ENCODE measurements at regions not wholly inside any gene's neighbourhood (a gene's known extent, or its start where the extent isn't known, plus 50 kb on each side); places are given as distances from the start of the nearest gene placed in this dataset.

DNA sequence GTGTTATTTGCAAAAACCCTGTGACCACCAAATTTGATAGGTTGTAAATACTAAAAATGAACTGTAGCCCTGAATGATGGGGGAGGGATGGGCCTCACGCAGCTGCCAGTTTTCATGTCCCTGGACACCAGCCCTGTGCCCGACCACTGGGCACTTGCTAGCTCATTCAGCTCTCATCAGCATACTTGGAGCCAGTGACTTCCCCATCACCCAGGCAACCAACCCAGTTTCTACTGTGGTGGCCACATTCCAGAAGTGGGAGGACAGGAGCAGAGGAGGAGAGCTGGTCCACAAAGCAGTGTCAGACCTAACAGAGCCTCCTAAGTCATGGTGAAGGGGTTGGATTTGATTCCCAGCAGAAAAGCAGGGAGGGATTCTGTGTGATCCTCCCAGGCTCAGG is 128.2 kb downstream of the CPEB2 start:
- Histone ChIP-seq H2AFZ (no peak overlapping the region), H3K4me1 (ENCODE audit: insufficient read depth) (no peaks in the 10 kb centered on the region), H3K27me3 (ENCODE audit: insufficient read depth) (no peaks in the 10 kb centered on the region), H4K20me1 (replicated peaks; ENCODE audit: insufficient read depth) (no peaks in the 10 kb centered on the region), H3K4me3 (no peak overlapping the region), H3K36me3 (ENCODE audit: insufficient read depth) (no peaks in the 10 kb centered on the region), H3K9me2 (ENCODE audit: insufficient read depth) (0 out of 2 replicates have a peak, but pooled peaks cover 12% of the 10 kb centered on the region), H3F3A (replicated peaks; ENCODE audit: low read depth) (no peaks in the 10 kb centered on the region), H3K27ac (ENCODE audit: low read depth) (no peak overlapping the region), H3K4me2 (no peak overlapping the region), H3K79me2 (replicated peaks; ENCODE audit: insufficient read depth) (no peaks in the 10 kb centered on the region)
- no peak for DNase-seq (ENCODE audit: low spot score)
- TF ChIP-seq POLR2AphosphoS5 (IDR thresholded peaks at IDR 0.05; ENCODE audit: low read depth) (no peak), CREB1 (CRISPR knock-in tag; IDR thresholded peaks at IDR 0.05; ENCODE audit: low read depth) (no peak), EZH2 (IDR thresholded peaks at IDR 0.05; ENCODE audit: low read depth, unreplicated experiment) (no peak), STAT1 (IDR thresholded peaks at IDR 0.05; ENCODE audit: unreplicated experiment) (no peak), NANOG (IDR thresholded peaks at IDR 0.05; ENCODE audit: borderline replicate concordance) (no peak), ZNF114 (CRISPR knock-in tag; IDR thresholded peaks at IDR 0.05) (no peak), ZNF331 (CRISPR knock-in tag; IDR thresholded peaks at IDR 0.05; ENCODE audit: low read depth) (no peak), JUNB (IDR thresholded peaks at IDR 0.05; ENCODE audit: unreplicated experiment) (no peak), EZH2phosphoT487 (IDR thresholded peaks at IDR 0.05; ENCODE audit: unreplicated experiment) (no peak)
- TF ChIP-seq, protein P1, sequence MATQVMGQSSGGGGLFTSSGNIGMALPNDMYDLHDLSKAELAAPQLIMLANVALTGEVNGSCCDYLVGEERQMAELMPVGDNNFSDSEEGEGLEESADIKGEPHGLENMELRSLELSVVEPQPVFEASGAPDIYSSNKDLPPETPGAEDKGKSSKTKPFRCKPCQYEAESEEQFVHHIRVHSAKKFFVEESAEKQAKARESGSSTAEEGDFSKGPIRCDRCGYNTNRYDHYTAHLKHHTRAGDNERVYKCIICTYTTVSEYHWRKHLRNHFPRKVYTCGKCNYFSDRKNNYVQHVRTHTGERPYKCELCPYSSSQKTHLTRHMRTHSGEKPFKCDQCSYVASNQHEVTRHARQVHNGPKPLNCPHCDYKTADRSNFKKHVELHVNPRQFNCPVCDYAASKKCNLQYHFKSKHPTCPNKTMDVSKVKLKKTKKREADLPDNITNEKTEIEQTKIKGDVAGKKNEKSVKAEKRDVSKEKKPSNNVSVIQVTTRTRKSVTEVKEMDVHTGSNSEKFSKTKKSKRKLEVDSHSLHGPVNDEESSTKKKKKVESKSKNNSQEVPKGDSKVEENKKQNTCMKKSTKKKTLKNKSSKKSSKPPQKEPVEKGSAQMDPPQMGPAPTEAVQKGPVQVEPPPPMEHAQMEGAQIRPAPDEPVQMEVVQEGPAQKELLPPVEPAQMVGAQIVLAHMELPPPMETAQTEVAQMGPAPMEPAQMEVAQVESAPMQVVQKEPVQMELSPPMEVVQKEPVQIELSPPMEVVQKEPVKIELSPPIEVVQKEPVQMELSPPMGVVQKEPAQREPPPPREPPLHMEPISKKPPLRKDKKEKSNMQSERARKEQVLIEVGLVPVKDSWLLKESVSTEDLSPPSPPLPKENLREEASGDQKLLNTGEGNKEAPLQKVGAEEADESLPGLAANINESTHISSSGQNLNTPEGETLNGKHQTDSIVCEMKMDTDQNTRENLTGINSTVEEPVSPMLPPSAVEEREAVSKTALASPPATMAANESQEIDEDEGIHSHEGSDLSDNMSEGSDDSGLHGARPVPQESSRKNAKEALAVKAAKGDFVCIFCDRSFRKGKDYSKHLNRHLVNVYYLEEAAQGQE (IDR thresholded peaks at IDR 0.05; ENCODE audit: unreplicated experiment): no peak
- TF ChIP-seq, protein P2, sequence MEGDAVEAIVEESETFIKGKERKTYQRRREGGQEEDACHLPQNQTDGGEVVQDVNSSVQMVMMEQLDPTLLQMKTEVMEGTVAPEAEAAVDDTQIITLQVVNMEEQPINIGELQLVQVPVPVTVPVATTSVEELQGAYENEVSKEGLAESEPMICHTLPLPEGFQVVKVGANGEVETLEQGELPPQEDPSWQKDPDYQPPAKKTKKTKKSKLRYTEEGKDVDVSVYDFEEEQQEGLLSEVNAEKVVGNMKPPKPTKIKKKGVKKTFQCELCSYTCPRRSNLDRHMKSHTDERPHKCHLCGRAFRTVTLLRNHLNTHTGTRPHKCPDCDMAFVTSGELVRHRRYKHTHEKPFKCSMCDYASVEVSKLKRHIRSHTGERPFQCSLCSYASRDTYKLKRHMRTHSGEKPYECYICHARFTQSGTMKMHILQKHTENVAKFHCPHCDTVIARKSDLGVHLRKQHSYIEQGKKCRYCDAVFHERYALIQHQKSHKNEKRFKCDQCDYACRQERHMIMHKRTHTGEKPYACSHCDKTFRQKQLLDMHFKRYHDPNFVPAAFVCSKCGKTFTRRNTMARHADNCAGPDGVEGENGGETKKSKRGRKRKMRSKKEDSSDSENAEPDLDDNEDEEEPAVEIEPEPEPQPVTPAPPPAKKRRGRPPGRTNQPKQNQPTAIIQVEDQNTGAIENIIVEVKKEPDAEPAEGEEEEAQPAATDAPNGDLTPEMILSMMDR (conservative IDR thresholded peaks at IDR 0.05; ENCODE audit: low read depth in 2 of 2): no peak
- TF ChIP-seq, protein P3, sequence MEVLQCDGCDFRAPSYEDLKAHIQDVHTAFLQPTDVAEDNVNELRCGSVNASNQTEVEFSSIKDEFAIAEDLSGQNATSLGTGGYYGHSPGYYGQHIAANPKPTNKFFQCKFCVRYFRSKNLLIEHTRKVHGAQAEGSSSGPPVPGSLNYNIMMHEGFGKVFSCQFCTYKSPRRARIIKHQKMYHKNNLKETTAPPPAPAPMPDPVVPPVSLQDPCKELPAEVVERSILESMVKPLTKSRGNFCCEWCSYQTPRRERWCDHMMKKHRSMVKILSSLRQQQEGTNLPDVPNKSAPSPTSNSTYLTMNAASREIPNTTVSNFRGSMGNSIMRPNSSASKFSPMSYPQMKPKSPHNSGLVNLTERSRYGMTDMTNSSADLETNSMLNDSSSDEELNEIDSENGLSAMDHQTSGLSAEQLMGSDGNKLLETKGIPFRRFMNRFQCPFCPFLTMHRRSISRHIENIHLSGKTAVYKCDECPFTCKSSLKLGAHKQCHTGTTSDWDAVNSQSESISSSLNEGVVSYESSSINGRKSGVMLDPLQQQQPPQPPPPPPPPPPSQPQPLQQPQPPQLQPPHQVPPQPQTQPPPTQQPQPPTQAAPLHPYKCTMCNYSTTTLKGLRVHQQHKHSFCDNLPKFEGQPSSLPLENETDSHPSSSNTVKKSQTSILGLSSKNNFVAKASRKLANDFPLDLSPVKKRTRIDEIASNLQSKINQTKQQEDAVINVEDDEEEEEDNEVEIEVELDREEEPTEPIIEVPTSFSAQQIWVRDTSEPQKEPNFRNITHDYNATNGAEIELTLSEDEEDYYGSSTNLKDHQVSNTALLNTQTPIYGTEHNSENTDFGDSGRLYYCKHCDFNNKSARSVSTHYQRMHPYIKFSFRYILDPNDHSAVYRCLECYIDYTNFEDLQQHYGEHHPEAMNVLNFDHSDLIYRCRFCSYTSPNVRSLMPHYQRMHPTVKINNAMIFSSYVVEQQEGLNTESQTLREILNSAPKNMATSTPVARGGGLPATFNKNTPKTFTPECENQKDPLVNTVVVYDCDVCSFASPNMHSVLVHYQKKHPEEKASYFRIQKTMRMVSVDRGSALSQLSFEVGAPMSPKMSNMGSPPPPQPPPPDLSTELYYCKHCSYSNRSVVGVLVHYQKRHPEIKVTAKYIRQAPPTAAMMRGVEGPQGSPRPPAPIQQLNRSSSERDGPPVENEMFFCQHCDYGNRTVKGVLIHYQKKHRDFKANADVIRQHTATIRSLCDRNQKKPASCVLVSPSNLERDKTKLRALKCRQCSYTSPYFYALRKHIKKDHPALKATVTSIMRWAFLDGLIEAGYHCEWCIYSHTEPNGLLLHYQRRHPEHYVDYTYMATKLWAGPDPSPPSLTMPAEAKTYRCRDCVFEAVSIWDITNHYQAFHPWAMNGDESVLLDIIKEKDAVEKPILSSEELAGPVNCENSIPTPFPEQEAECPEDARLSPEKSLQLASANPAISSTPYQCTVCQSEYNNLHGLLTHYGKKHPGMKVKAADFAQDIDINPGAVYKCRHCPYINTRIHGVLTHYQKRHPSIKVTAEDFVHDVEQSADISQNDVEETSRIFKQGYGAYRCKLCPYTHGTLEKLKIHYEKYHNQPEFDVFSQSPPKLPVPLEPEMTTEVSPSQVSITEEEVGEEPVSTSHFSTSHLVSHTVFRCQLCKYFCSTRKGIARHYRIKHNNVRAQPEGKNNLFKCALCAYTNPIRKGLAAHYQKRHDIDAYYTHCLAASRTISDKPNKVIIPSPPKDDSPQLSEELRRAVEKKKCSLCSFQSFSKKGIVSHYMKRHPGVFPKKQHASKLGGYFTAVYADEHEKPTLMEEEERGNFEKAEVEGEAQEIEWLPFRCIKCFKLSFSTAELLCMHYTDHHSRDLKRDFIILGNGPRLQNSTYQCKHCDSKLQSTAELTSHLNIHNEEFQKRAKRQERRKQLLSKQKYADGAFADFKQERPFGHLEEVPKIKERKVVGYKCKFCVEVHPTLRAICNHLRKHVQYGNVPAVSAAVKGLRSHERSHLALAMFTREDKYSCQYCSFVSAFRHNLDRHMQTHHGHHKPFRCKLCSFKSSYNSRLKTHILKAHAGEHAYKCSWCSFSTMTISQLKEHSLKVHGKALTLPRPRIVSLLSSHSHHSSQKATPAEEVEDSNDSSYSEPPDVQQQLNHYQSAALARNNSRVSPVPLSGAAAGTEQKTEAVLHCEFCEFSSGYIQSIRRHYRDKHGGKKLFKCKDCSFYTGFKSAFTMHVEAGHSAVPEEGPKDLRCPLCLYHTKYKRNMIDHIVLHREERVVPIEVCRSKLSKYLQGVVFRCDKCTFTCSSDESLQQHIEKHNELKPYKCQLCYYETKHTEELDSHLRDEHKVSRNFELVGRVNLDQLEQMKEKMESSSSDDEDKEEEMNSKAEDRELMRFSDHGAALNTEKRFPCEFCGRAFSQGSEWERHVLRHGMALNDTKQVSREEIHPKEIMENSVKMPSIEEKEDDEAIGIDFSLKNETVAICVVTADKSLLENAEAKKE (CRISPR knock-in tag; IDR thresholded peaks at IDR 0.05): no peak
- TF ChIP-seq, protein P4, sequence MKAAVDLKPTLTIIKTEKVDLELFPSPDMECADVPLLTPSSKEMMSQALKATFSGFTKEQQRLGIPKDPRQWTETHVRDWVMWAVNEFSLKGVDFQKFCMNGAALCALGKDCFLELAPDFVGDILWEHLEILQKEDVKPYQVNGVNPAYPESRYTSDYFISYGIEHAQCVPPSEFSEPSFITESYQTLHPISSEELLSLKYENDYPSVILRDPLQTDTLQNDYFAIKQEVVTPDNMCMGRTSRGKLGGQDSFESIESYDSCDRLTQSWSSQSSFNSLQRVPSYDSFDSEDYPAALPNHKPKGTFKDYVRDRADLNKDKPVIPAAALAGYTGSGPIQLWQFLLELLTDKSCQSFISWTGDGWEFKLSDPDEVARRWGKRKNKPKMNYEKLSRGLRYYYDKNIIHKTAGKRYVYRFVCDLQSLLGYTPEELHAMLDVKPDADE (IDR thresholded peaks at IDR 0.05): no peak
- no peak overlapping the region for H3K27ac Mint-ChIP-seq
- H3K27me3 Mint-ChIP-seq (ENCODE audit: insufficient read depth, low read depth, poor library complexity): peaks cover 3% of the 10 kb centered on the region
- H3K36me3 Mint-ChIP-seq (ENCODE audit: low read depth): peaks cover 11% of the 10 kb centered on the region
- H3K4me1 Mint-ChIP-seq: no peaks in the 10 kb centered on the region
- no peak for ATAC-seq
- H3K4me3 Mint-ChIP-seq: no peak overlapping the region
- H3K9me3 Mint-ChIP-seq: peaks cover 15% of the 10 kb centered on the region
